K562 (cell line): ENCODE measurements at regions not wholly inside any gene's neighbourhood (a gene's known extent, or its start where the extent isn't known, plus 50 kb on each side); places are given as distances from the start of the nearest gene placed in this dataset.

Experiments used
- ELF2 ChIP-seq: fragments of 250-450 bp; sonication (Bioruptor Pico); IDR thresholded peaks from 2 replicates; pipeline ENCODE4 v1.5.0; 2021; ENCODE audit warnings: mild to moderate bottlenecking
- SRF ChIP-seq, 2 experiments: fragments of 250-450, 450-650 bp in 1 of 2; sonication (Bioruptor Pico) in 1 of 2; sonication (generic) in 1 of 2; formaldehyde crosslinking; IDR thresholded peaks; 2 replicates each; pipeline versions ENCODE4 v1.5.0 to v1.5.1; 2020 to 2022; ENCODE audit warnings: mild to moderate bottlenecking in 1 of 2, missing genetic modification reagents in 1 of 2

DNA sequence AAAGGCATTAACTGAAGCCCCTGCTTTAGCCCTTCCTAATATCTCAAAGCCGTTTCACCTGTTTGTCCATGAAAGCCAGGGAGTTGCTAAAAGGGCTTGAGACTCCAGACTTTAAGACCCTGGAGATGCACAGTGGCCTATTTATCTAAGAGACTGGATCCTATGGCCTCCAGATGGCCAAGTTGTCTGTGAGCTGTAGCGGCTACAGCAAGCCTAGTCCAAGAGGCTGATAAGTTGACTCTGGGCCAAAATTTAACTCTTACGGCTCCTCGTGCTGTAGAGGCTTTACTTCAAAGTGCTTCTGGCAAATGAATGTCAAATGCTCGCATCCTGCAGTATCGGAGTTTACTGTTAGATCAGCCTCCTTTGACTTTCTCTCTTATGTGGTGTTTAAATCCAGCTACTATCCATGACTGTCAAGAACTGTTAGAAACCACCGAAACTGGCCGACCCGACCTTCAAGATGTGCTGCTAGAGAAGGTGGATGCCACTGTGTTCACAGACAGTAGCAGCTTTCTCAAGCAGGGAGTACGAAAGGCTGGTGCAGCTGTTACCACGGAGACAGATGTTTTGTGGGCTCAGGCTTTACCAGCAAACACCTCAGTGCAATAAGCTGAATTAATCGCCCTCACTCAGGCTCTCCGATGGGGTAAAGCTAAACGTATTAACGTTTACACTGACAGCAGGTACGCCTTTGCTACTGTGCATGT lies 336.7 kb upstream of the CNTNAP5 start:
- TF ChIP-seq ELF2 (CRISPR knock-in tag) (no peak), SRF (CRISPR knock-in tag; IDR thresholded peaks at IDR 0.05) (no peak)
